Thyroid gland (tissue), 4 donors: ENCODE measurements at regions not wholly inside any gene's neighbourhood (a gene's known extent, or its start where the extent isn't known, plus 50 kb on each side); places are given as distances from the start of the nearest gene placed in this dataset.

Experiments used
- CTCF ChIP-seq, 6 experiments: fragments of 200-600 bp in 3 of 6; fragments of 450-650 bp in 3 of 6; sonication (generic) in 3 of 6; IDR thresholded peaks; one replicate each; pipeline ENCODE4 v1.5.1; 2016 to 2019; ENCODE audit warnings: antibody characterized with exemption in 6 of 6, mild to moderate bottlenecking in 2 of 6, inconsistent platforms in 1 of 6, moderate library complexity in 1 of 6
- POLR2A ChIP-seq, 2 donors: fragments of 450-650 bp; IDR thresholded peaks; one replicate each; pipeline ENCODE4 v1.6.1; 2017; ENCODE audit warnings: antibody characterized with exemption in 2 of 2, mild to moderate bottlenecking in 2 of 2, moderate library complexity in 1 of 2

GRCh38 chr10:2731940-2732339, 335.4 kb upstream of the PFKP start:
- TF ChIP-seq CTCF (IDR thresholded peaks at IDR 0.05): no peak
- TF ChIP-seq POLR2A (IDR thresholded peaks at IDR 0.05): no peak
